ENCODE measurements at regions not wholly inside any gene's neighbourhood (a gene's known extent, or its start where the extent isn't known, plus 50 kb on each side); places are given as distances from the start of the nearest gene placed in this dataset.

DNA sequence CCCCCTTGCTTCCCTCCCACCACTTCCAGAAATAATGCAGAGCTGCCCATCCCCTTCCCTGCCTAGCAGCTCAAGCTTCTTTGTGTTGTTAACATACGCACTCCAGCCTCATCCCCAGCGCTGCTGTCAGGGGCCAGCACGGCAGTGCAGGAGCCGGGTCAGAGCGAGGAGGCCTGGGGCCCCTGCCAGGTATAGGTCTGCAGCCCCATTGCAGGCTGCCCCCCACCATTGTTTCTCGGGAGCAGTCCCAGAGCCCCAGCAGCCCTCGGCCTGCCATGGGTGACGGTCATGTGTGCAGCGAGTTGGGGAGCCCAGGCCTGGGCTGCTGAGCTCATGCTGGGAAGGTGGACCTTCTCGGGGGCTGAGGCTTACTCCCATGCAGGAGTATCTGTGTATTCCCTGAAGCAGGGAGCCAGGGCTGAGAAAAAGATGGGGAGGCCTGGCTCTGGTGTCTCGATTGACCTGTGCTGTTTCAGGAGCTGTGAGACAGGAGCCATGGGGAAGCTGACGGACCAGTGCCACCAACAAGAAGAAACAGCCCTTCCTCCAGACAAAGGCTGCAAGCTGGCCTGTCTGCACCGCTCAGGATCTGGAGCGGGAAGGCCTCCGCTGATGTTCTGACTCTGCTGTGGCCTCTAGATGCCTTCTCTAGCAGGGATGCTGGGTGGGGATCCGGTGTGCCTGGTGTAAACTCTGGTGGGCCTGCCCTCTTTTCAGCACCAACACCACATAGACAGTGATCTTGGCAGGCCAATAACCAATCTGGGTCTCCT lies 220.5 kb upstream of the B3GAT1 start:
- TF ChIP-seq POLR2A (IDR thresholded peaks at IDR 0.05) (no peak), POLR2AphosphoS5 (IDR thresholded peaks at IDR 0.05) (no peak)
- TF ChIP-seq, protein P1, sequence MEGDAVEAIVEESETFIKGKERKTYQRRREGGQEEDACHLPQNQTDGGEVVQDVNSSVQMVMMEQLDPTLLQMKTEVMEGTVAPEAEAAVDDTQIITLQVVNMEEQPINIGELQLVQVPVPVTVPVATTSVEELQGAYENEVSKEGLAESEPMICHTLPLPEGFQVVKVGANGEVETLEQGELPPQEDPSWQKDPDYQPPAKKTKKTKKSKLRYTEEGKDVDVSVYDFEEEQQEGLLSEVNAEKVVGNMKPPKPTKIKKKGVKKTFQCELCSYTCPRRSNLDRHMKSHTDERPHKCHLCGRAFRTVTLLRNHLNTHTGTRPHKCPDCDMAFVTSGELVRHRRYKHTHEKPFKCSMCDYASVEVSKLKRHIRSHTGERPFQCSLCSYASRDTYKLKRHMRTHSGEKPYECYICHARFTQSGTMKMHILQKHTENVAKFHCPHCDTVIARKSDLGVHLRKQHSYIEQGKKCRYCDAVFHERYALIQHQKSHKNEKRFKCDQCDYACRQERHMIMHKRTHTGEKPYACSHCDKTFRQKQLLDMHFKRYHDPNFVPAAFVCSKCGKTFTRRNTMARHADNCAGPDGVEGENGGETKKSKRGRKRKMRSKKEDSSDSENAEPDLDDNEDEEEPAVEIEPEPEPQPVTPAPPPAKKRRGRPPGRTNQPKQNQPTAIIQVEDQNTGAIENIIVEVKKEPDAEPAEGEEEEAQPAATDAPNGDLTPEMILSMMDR (IDR thresholded peaks at IDR 0.05): no peak
